SU-DHL-6 (cell line): ENCODE measurements at regions not wholly inside any gene's neighbourhood (a gene's known extent, or its start where the extent isn't known, plus 50 kb on each side); places are given as distances from the start of the nearest gene placed in this dataset.

Source experiments
- CTCF ChIP-seq: fragments of 200-600 bp; sonication (generic); IDR thresholded peaks from one replicate; pipeline ENCODE4 v1.5.1; 2017; ENCODE audit warnings: antibody characterized with exemption, mild to moderate bottlenecking, low read length, moderate library complexity; ENCODE audit not compliant: insufficient read depth, poor library complexity, severe bottlenecking
- EZH2phosphoT487 ChIP-seq: fragments of 200-600 bp; sonication (generic), shearing (Covaris generic); conservative IDR thresholded peaks from 2 replicates; pipeline ENCODE4 v1.6.1; 2018; ENCODE audit warnings: mild to moderate bottlenecking, antibody characterized with exemption, low read length, moderate library complexity, mixed read lengths

- no peak for TF ChIP-seq CTCF
- TF ChIP-seq EZH2phosphoT487: no peak
These were observed 135.7 kb upstream of the ZNF648 start for GRCh38 chr1:182196897-182197870.
